ENCODE measurements at regions not wholly inside any gene's neighbourhood (a gene's known extent, or its start where the extent isn't known, plus 50 kb on each side); places are given as distances from the start of the nearest gene placed in this dataset.

GRCh38 chr2:12543978-12544558 lies 172.7 kb upstream of the TRIB2 start:
- TF ChIP-seq CTCF (IDR thresholded peaks at IDR 0.05) (no peak), POLR2A (IDR thresholded peaks at IDR 0.05) (no peak)
